ENCODE measurements at regions not wholly inside any gene's neighbourhood (a gene's known extent, or its start where the extent isn't known, plus 50 kb on each side); places are given as distances from the start of the nearest gene placed in this dataset.
"Not testable (repeated sequence)": the region's sequence is repeated elsewhere in the genome, so short reads cannot be mapped to it uniquely, and the experiment has no call there.

DNA sequence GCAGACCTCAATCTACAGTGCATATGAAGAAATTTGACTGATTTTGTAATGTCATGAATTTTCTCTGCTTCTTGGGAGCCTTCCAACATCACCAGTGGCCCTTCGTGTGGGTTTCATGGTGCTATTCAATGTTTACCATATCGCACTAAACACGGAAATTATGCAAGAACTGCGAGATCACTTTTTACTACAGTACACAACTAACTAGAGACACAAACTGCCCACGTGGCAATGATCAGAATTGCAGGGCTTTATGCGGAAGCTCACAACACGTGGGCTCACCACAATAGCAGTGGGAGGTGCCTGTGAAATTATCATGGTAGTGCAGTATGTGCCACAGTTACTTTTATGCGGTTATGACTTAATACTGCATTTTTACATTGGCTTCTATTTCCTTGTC, 449.7 kb upstream of the KLF6 start:
- no peak overlapping the region for H3K4me3 ChIP-seq (ENCODE audit: low read depth, low read length)
- DNase-seq (ENCODE audit: low read depth): no peak
- TF ChIP-seq, protein P1, sequence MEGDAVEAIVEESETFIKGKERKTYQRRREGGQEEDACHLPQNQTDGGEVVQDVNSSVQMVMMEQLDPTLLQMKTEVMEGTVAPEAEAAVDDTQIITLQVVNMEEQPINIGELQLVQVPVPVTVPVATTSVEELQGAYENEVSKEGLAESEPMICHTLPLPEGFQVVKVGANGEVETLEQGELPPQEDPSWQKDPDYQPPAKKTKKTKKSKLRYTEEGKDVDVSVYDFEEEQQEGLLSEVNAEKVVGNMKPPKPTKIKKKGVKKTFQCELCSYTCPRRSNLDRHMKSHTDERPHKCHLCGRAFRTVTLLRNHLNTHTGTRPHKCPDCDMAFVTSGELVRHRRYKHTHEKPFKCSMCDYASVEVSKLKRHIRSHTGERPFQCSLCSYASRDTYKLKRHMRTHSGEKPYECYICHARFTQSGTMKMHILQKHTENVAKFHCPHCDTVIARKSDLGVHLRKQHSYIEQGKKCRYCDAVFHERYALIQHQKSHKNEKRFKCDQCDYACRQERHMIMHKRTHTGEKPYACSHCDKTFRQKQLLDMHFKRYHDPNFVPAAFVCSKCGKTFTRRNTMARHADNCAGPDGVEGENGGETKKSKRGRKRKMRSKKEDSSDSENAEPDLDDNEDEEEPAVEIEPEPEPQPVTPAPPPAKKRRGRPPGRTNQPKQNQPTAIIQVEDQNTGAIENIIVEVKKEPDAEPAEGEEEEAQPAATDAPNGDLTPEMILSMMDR (IDR thresholded peaks at IDR 0.05; ENCODE audit: insufficient read depth, low read length): no peak

DNA sequence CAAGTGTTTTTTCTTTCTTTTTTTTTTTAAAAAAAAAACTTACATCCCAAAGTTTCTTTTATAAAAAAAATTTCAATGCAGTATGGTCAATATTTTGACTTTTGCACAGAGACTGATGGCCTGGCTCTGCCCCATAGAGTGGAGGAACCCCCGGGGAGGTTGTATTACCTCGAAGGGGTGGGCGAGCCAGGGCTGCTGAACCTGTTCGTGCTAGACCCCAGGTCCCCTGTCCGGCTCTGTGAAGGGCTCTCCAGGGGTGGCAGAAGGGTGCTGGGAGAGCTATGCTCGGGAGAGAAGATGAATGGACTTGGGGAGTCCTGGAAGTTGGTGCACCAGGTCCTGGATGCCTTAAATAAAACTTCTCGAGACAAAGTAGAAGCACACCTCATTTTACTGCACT, 446.4 kb upstream of the KLF6 start:
- no peak overlapping the region for H3K4me3 ChIP-seq (ENCODE audit: low read depth, low read length)
- TF ChIP-seq, protein P1 (IDR thresholded peaks at IDR 0.05; ENCODE audit: insufficient read depth, low read length): no peak
- no peak for DNase-seq (ENCODE audit: low read depth)

DNA sequence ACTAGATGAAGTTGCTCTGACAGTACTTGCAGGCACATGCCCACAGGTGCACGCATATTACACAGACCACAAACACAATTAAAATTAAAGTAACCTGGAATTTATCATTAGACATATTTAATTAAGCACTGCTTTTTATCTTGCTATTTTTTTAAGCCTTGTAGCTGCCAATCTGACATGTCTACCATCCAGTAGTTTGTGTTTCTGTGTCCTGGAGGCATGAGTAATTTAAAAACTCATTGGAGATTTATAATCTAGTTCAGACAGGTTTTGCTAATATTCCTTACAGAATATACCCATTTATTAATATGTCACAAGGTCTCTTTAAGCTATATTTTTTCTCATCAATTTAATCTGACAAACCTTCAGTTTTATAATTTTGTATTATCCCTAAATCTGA, 445.0 kb upstream of the KLF6 start:
- no peak for DNase-seq (ENCODE audit: low read depth)
- no peak overlapping the region for H3K4me3 ChIP-seq (ENCODE audit: low read depth, low read length)
- TF ChIP-seq, protein P1 (IDR thresholded peaks at IDR 0.05; ENCODE audit: insufficient read depth, low read length): no peak

DNA sequence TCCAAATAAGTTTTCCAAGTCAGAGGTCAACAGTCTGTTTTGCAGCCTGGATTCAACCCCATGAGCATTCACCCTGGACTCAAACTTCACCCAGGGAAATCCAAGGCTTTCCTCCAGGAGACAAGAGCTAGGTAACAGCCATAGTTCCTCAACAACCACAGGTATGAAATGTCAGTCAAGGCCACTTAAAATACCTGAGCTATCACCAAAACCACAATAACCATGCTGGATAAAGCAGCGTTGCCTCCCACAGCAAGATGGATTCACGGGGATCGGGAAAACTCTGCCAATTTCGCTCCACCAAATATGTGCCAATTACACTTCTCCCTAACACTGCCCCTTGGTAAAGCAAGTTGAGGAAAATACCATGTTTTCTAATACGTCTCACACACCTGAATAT, 444.1 kb upstream of the KLF6 start:
- DNase-seq (ENCODE audit: low read depth): no peak
- TF ChIP-seq, protein P1 (IDR thresholded peaks at IDR 0.05; ENCODE audit: insufficient read depth, low read length): no peak

DNA sequence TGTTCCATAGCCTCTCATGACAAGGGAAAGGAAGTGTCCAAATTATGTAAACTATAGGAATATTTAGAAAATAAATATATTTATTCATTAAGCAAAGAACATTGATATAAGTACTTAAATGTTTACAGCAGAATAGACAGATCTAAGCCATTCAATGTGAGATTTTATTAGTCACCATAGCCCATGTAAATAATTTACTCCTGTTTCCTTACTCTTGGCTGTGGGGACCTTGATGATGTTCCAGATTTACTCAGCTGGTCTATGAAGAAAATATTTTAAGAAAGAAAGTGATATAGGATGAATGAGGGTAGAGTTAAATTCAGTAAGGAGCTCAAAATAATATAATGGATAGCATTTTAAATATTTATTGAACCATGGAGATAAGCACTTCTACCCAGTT, 442.6 kb upstream of the KLF6 start:
- H3K4me3 ChIP-seq (ENCODE audit: low read depth, low read length): no peak overlapping the region
- TF ChIP-seq, protein P1 (IDR thresholded peaks at IDR 0.05; ENCODE audit: insufficient read depth, low read length): no peak
- no peak for DNase-seq (ENCODE audit: low read depth)

More for the DNA sequence above, 444.1 kb upstream of the KLF6 start:
- no peak overlapping the region for H3K4me3 ChIP-seq (ENCODE audit: low read depth, low read length)

DNA sequence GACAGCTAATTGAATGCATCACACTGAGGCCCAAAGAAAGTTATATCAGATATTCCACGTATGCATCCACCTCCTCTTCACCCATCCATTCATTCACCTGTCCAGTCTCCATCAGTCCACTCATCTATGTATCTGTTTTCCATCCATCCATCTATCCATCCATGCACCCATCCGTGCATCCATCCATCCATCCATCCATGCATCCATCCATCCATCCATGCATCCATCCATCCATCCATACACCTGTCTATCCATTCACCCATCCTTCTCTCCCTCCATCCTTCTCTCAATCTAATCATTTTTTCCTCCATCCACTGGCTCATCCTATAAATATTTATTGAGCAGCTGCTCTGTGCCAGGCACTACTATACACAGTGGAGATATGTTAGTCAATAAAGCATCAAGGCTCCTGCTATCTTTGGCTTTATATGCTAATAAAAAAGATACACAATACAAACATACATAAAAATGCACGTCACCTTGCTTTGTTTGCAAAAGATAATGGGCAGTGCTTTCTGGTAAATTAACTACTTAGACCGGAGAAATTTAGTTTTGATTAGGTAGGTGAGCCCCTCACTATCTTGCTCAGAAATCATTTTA, 442.0 kb upstream of the KLF6 start:
- TF ChIP-seq, protein P1 (IDR thresholded peaks at IDR 0.05; ENCODE audit: insufficient read depth, low read length): no peak
- no peak for DNase-seq (ENCODE audit: low read depth)
- H3K4me3 ChIP-seq (ENCODE audit: low read depth, low read length): no peak overlapping the region

DNA sequence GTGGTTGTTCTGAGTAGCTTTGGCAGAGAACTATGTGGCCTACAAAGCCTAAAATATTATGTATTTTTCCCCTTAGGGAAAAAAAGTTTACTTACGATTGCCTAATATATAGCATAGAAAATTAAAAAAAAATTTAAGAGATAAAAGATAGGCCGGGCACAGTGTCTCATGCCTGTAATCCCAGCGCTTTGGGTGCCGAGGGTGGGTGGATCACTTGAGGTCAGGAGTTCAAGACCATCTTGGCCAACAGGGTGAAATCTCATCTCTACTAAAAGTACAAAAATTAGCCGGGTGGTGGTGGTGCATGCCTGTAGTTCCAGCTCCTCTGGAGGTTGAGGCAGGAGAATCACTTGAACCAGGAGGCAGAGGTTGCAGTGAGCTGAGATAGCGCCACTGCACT, 439.2 kb upstream of the KLF6 start:
- no peak overlapping the region for H3K4me3 ChIP-seq (ENCODE audit: low read depth, low read length)
- no peak for DNase-seq (ENCODE audit: low read depth)
- TF ChIP-seq, protein P1 (IDR thresholded peaks at IDR 0.05; ENCODE audit: insufficient read depth, low read length): no peak

DNA sequence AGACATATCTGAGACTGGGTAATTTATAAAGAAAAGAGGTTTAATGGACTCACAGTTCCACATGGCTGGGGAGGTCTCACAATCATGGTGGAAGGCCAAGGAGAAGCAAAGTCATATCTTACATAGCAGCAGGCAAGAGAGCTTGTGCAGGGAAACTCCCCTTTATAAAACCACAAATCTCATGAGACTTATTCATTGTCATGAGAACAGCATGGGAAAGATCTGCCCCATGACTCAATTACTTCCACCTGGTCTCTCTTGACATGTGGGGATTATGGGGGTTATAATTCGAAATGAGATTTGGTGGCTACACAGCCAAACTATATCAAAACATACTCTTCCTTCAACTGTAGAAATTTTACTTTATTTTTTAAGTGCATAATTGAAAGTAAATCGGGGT, 436.3 kb upstream of the KLF6 start:
- H3K4me3 ChIP-seq (ENCODE audit: low read depth, low read length); DNase-seq (ENCODE audit: low read depth): not testable (repeated sequence)

Data from fibroblast of the aortic adventitia (primary cell).